ENCODE measurements at regions not wholly inside any gene's neighbourhood (a gene's known extent, or its start where the extent isn't known, plus 50 kb on each side); places are given as distances from the start of the nearest gene placed in this dataset.

- DNase-seq (ENCODE audit: low spot score), result no peak
Measured at GRCh38 chr5:30968971-30969370, 224.5 kb upstream of the CDH6 start.

GRCh38 chr5:30960036-30960435 lies 233.4 kb upstream of the CDH6 start:
- H3K9me3 Mint-ChIP-seq (ENCODE audit: low read depth), result no peaks in the 10 kb centered on the region
- H3K36me3 Mint-ChIP-seq (ENCODE audit: low read depth), result peaks cover under 1% of the 10 kb centered on the region
- peaks cover 11% of the 10 kb centered on the region for H3K4me1 Mint-ChIP-seq (ENCODE audit: low read depth)
- TF ChIP-seq CTCF (IDR thresholded peaks at IDR 0.05), result no peak
- no peak overlapping the region for H3K27ac Mint-ChIP-seq (ENCODE audit: unreplicated experiment)
- no peak overlapping the region for H3K4me3 Mint-ChIP-seq (ENCODE audit: unreplicated experiment)
- H3K27me3 Mint-ChIP-seq (ENCODE audit: low read depth), result no peaks in the 10 kb centered on the region
- DNase-seq (ENCODE audit: low spot score), result no peak

More at GRCh38 chr5:30968971-30969370, 224.5 kb upstream of the CDH6 start:
- TF ChIP-seq CTCF (IDR thresholded peaks at IDR 0.05), result no peak
- H3K9me3 Mint-ChIP-seq (ENCODE audit: low read depth), result no peaks in the 10 kb centered on the region
- H3K4me1 Mint-ChIP-seq (ENCODE audit: low read depth), result no peaks in the 10 kb centered on the region
- H3K27ac Mint-ChIP-seq (ENCODE audit: unreplicated experiment), result no peak overlapping the region
- H3K27me3 Mint-ChIP-seq (ENCODE audit: low read depth), result peaks cover under 1% of the 10 kb centered on the region
- no peaks in the 10 kb centered on the region for H3K36me3 Mint-ChIP-seq (ENCODE audit: low read depth)
- no peak overlapping the region for H3K4me3 Mint-ChIP-seq (ENCODE audit: unreplicated experiment)

- Mint-ChIP-seq H3K36me3 (ENCODE audit: low read depth) (peaks cover 1% of the 10 kb centered on the region), H3K4me3 (ENCODE audit: unreplicated experiment) (no peak overlapping the region), H3K27ac (ENCODE audit: unreplicated experiment) (no peak overlapping the region), H3K27me3 (ENCODE audit: low read depth) (no peaks in the 10 kb centered on the region), H3K9me3 (ENCODE audit: low read depth) (no peaks in the 10 kb centered on the region), H3K4me1 (ENCODE audit: low read depth) (peaks cover 11% of the 10 kb centered on the region)
- no peak for TF ChIP-seq CTCF (IDR thresholded peaks at IDR 0.05)
- DNase-seq (ENCODE audit: low spot score), result no peak
Measured at GRCh38 chr5:30959238-30959637, 234.2 kb upstream of the CDH6 start.

GRCh38 chr5:30957591-30957990 lies 235.9 kb upstream of the CDH6 start:
- Mint-ChIP-seq H3K9me3 (ENCODE audit: low read depth) (no peaks in the 10 kb centered on the region), H3K4me1 (ENCODE audit: low read depth) (peaks cover 11% of the 10 kb centered on the region), H3K27me3 (ENCODE audit: low read depth) (no peaks in the 10 kb centered on the region), H3K36me3 (ENCODE audit: low read depth) (peaks cover 1% of the 10 kb centered on the region), H3K27ac (ENCODE audit: unreplicated experiment) (no peak overlapping the region), H3K4me3 (ENCODE audit: unreplicated experiment) (no peak overlapping the region)
- no peak for DNase-seq (ENCODE audit: low spot score)
- no peak for TF ChIP-seq CTCF (IDR thresholded peaks at IDR 0.05)

GRCh38 chr5:30956251-30956650 lies 237.2 kb upstream of the CDH6 start:
- H3K36me3 Mint-ChIP-seq (ENCODE audit: low read depth), result peaks cover 5% of the 10 kb centered on the region
- peaks cover 11% of the 10 kb centered on the region for H3K4me1 Mint-ChIP-seq (ENCODE audit: low read depth)
- no peak overlapping the region for H3K27ac Mint-ChIP-seq (ENCODE audit: unreplicated experiment)
- peaks cover 4% of the 10 kb centered on the region for H3K9me3 Mint-ChIP-seq (ENCODE audit: low read depth)
- H3K27me3 Mint-ChIP-seq (ENCODE audit: low read depth), result no peaks in the 10 kb centered on the region
- TF ChIP-seq CTCF (IDR thresholded peaks at IDR 0.05), result no peak
- no peak for DNase-seq (ENCODE audit: low spot score)
- H3K4me3 Mint-ChIP-seq (ENCODE audit: unreplicated experiment), result no peak overlapping the region
